Ishikawa (cell line): ENCODE measurements at regions not wholly inside any gene's neighbourhood (a gene's known extent, or its start where the extent isn't known, plus 50 kb on each side); places are given as distances from the start of the nearest gene placed in this dataset.

ENCODE experiments used
- EGR1 ChIP-seq: IDR thresholded peaks from 2 replicates; pipeline ENCODE4 v1.6.1; 2012
- EP300 ChIP-seq: IDR thresholded peaks from 2 replicates; pipeline ENCODE4 v1.6.1; 2012; ENCODE audit warnings: borderline replicate concordance
- FOXM1 ChIP-seq: IDR thresholded peaks from 2 replicates; pipeline ENCODE4 v1.6.1; 2012; ENCODE audit warnings: low read depth, borderline replicate concordance
- NFIC ChIP-seq: IDR thresholded peaks from 2 replicates; pipeline ENCODE4 v1.6.1; 2012
- RAD21 ChIP-seq: IDR thresholded peaks from 2 replicates; pipeline ENCODE4 v1.6.1; 2012; ENCODE audit warnings: low read depth
- TAF1 ChIP-seq: IDR thresholded peaks from 2 replicates; pipeline ENCODE4 v1.6.1; 2012; ENCODE audit warnings: low read depth, mild to moderate bottlenecking
- USF1 ChIP-seq: IDR thresholded peaks from 2 replicates; pipeline ENCODE4 v1.6.1; 2012
- TF ChIP-seq, protein P1 (sequence below): IDR thresholded peaks from 2 replicates; pipeline ENCODE4 v1.6.1; 2012

DNA sequence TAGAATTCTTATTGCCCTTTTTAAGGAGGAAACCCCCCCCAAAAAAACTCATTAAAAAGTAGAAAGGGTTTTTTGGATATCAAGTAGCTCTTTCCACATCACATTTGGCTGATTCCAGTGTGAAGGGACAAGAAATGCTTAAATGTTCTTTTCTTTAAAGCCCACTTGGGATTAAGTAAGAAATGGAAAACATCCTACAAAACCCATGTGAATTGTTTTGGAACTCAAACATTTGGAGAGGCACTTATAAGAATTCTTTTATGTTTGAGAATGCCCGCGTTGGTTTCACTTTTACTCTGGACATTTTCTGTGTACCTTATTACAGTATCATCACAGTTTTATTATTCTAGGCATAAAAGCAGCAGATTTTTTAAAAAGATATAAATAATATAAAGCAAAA, 301.1 kb upstream of the ACTBL2 start:
- TF ChIP-seq FOXM1 (no peak), NFIC (no peak), TAF1 (no peak), EGR1 (no peak), EP300 (no peak), RAD21 (no peak), USF1 (no peak)
- TF ChIP-seq, protein P1, sequence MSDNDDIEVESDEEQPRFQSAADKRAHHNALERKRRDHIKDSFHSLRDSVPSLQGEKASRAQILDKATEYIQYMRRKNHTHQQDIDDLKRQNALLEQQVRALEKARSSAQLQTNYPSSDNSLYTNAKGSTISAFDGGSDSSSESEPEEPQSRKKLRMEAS, result no peak
